Right cardiac atrium (tissue), 5 donors: ENCODE measurements at regions not wholly inside any gene's neighbourhood (a gene's known extent, or its start where the extent isn't known, plus 50 kb on each side); places are given as distances from the start of the nearest gene placed in this dataset.

Source experiments
- ATAC-seq, 2 donors: fragments of 200-7000 bp; cut with Tn5 transposase; one replicate each; pipeline versions ENCODE4 v1.8.0 to v1.9.1; 2020; ENCODE audit warnings: moderate library complexity in 2 of 2, mild to moderate bottlenecking in 1 of 2
- DNase-seq, 3 donors: peaks; one replicate each; pipeline ENCODE4 v3.0.0-alpha.2; 2020
- H3K27ac ChIP-seq: one replicate; pipeline ENCODE4 v1.5.1; 2013; ENCODE audit warnings: mild to moderate bottlenecking, low read length, control low read depth, moderate library complexity
- H3K27me3 ChIP-seq: one replicate; pipeline ENCODE4 v1.6.1; 2013; ENCODE audit not compliant: control insufficient read depth, insufficient read depth
- H3K4me1 ChIP-seq: one replicate; pipeline ENCODE4 v1.6.1; 2013; ENCODE audit warnings: low read length; ENCODE audit not compliant: control insufficient read depth, insufficient read depth
- H3K4me3 ChIP-seq: one replicate; pipeline ENCODE4 v1.5.1; 2013; ENCODE audit warnings: low read length, control low read depth
- H3K9me3 ChIP-seq: one replicate; pipeline ENCODE4 v1.6.1; 2013; ENCODE audit warnings: low read length; ENCODE audit not compliant: control insufficient read depth
- WGBS: extraction: QIAGEN DNeasy Blood & Tissue Kit; methylation state at CpG from one replicate; pipeline ENCODE4 v1.1.7; 2013; 5-methylcytosine and 5-hydroxymethylcytosine counted together
- intact Hi-C, 4 donors: fragments of 100-400 bp; cut with DNase I; formaldehyde crosslinking; loops; one replicate each; pipeline versions ENCODE4 v1.11.0 to v1.14.0; 2022 to 2023
- donor health status: healthy with polysubstance abuse.
- donor health status: DM: no; HTN: yes; CAD: no.
- donor health status: DM: no; HTN: no; CAD: no.
- donor health status: DM: no; HTN: yes; CAD: no; lungs with severe emphysema.
- donor health status: DM: yes; HTN: yes; CAD: no.

DNA sequence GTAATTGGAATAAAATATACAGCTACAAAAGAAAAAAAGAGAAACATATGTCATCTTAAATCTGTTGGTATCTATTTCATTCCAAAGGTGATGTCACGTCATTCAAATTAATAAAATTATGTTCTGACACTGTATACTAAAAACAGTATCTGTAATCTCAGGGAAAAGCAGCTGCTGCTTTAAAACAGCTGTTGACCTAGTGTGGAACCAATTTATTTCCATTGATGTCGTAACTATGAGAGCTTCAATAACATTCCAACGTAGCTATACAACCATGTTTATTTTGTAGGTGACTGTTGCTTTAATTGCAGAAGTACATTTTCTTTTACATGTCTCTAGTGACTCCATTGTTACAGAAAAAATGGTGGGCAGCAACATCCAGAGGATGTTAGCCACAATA, 571.7 kb downstream of the RPS29 start:
- ATAC-seq = no peak
- intact Hi-C loops = no loop called here
- Histone ChIP-seq H3K4me1 (no peaks in the 10 kb centered on the region), H3K27me3 (no peaks in the 10 kb centered on the region), H3K4me3 (no peak overlapping the region), H3K27ac (no peak overlapping the region), H3K9me3 (no peaks in the 10 kb centered on the region)
- WGBS = 57% methylated on average over 3 of the region's 3 CpGs
- DNase-seq = no peak

GRCh38 chr14:49008363-49008762, 577.8 kb downstream of the RPS29 start:
- DNase-seq = no peak
- intact Hi-C loops = no loop called here

DNA sequence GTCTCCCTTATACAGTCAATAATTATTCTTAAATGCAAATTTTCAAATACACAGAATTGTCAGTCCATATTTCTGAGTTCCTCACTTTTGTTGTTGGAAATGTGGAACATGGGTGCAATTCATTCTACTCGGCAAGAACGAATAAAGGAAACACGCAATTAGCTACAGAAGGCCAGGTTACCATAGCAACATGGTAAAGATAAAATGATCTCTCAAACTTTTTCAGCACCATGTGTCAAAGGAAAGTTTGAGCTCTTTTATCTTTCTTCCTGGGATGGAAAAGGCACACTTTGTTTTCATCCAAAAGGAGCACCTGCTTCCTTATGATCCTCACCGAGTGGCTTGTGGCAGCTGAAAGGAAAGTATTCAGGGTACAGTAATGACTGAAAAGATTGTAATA, 595.0 kb downstream of the RPS29 start:
- intact Hi-C loops = no loop called here
- DNase-seq (no peak), ATAC-seq (no peak)
- H3K27ac ChIP-seq = no peak overlapping the region
- no peaks in the 10 kb centered on the region for H3K9me3 ChIP-seq
- WGBS = 57% methylated on average over 4 of the region's 4 CpGs
- H3K4me3 ChIP-seq = no peak overlapping the region
- H3K27me3 ChIP-seq = no peaks in the 10 kb centered on the region
- H3K4me1 ChIP-seq = no peaks in the 10 kb centered on the region

More at GRCh38 chr14:49008363-49008762, 577.8 kb downstream of the RPS29 start:
- no peak overlapping the region for H3K27ac ChIP-seq
- H3K4me1 ChIP-seq = no peaks in the 10 kb centered on the region
- no peaks in the 10 kb centered on the region for H3K9me3 ChIP-seq
- H3K27me3 ChIP-seq = no peaks in the 10 kb centered on the region
- WGBS = 69% methylated on average over 3 of the region's 3 CpGs
- no peak overlapping the region for H3K4me3 ChIP-seq
- no peak for ATAC-seq

DNA sequence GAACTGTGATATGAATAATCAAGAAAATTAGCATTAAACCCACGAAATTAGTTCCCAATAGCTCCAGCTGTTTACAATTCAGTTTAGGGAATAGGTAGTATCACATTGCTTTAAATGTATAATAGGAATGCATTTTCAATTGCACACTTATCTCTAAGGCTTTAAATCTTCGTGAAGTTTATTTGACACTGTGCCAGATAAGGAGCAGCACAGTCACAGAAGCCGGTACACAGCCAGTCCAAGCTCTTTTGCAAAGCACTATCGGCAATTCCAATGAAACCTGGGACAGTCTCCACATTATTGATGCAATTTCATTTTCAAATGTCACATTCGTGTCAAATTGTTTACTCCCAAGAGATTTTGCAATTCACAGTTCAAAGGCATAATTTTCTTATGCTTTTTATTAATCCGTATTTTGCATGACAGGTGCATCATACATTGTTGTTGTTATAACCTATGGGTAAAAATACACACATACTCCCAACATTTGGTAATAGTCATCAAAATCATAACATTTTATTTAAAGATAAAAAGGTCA, 602.8 kb downstream of the RPS29 start:
- ATAC-seq (no peak), DNase-seq (no peak)
- WGBS = 49% methylated on average over 6 of the region's 6 CpGs
- intact Hi-C loops = no loop called here
- no peak overlapping the region for H3K27ac ChIP-seq
- no peak overlapping the region for H3K4me3 ChIP-seq
- H3K9me3 ChIP-seq = no peaks in the 10 kb centered on the region
- no peaks in the 10 kb centered on the region for H3K27me3 ChIP-seq
- H3K4me1 ChIP-seq = no peaks in the 10 kb centered on the region

DNA sequence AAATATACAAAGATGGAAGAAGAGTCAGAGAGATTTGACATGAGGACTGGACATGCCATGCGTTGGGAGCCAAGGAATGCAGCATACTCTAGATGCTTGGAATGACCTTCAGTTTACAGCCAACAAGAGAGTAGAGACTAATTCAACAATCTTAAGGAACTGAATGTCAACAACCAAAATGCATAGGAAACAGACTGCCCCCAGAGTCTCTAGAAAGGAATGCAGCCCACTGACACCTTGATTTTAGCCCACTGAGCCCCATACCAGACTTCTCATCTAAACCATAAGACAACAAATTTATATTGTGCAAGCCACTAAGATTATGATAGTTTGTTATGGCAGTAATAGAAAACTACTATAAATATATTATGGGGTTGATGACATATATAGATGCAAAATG, 611.2 kb downstream of the RPS29 start:
- intact Hi-C loops = no loop called here
- no peak overlapping the region for H3K27ac ChIP-seq
- ATAC-seq (no peak), DNase-seq (no peak)
- no peak overlapping the region for H3K4me3 ChIP-seq
- no peaks in the 10 kb centered on the region for H3K9me3 ChIP-seq
- 55% methylated on average over 1 of the region's 1 CpG for WGBS
- H3K4me1 ChIP-seq = no peaks in the 10 kb centered on the region
- no peaks in the 10 kb centered on the region for H3K27me3 ChIP-seq

GRCh38 chr14:48973151-48973550, 613.0 kb downstream of the RPS29 start:
- Histone ChIP-seq H3K9me3 (no peaks in the 10 kb centered on the region), H3K4me3 (no peak overlapping the region), H3K27me3 (no peaks in the 10 kb centered on the region), H3K4me1 (no peaks in the 10 kb centered on the region), H3K27ac (no peak overlapping the region)
- intact Hi-C loops = no loop called here
- ATAC-seq = no peak
- DNase-seq = no peak

DNA sequence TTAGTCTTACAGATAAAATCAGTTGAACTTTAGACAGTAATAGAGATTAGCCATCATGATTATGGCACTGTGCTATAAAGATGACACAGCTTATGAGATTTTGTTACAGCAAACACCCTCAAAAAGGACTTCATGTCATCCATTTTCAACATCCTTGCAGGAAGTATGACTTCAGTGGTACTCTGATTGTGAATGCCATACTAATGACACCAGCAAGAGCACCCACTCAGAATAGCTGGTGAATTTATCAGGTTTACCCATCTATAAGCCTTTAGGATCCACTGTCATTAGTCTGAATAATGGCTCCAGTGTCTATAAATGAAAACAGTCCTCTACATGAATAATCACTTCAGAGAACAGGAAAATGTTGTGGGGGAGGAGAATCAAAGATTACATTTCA, 615.2 kb downstream of the RPS29 start:
- Histone ChIP-seq H3K27me3 (no peaks in the 10 kb centered on the region), H3K27ac (no peak overlapping the region), H3K4me1 (no peaks in the 10 kb centered on the region), H3K9me3 (no peaks in the 10 kb centered on the region), H3K4me3 (no peak overlapping the region)
- intact Hi-C loops = no loop called here
- no peak for DNase-seq
- no peak for ATAC-seq

GRCh38 chr14:48967419-48967818, 618.8 kb downstream of the RPS29 start:
- Histone ChIP-seq H3K4me3 (no peak overlapping the region), H3K4me1 (no peaks in the 10 kb centered on the region), H3K27ac (no peak overlapping the region), H3K27me3 (no peaks in the 10 kb centered on the region), H3K9me3 (no peaks in the 10 kb centered on the region)
- 59% methylated on average over 3 of the region's 3 CpGs for WGBS
- intact Hi-C loops = no loop called here
- DNase-seq = no peak
- no peak for ATAC-seq

DNA sequence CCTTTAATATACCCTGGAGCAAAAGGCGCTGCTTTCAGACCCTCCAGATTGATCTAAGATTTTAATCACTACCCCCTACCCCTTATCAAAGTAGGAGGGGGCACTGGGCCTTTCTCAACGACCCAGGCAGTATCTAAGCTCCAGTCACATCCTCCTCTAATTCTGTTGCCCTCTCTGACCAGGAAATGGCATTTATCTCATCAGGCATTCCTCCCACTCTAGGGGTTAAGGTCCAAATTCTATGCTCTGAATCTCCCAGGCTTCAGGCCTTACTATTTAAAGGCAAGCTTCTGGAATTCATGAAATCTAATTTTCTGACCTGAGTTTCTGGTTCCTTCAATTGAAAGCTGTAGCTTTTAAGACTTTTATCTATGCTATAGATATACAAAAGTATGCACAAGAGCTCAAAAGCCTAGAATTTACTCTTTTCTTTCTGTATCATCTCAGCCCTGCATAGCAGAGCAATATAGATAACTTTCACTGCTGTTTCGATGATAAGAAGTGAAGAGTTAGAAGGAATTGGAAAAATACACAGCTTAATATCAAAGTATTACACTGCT, 622.9 kb downstream of the RPS29 start:
- WGBS = 33% methylated on average over 3 of the region's 3 CpGs
- intact Hi-C loops = no loop called here
- ATAC-seq (no peak), DNase-seq (no peak)
- H3K27me3 ChIP-seq = no peaks in the 10 kb centered on the region
- H3K9me3 ChIP-seq = no peaks in the 10 kb centered on the region
- H3K4me3 ChIP-seq = no peak overlapping the region
- no peak overlapping the region for H3K27ac ChIP-seq
- no peaks in the 10 kb centered on the region for H3K4me1 ChIP-seq

DNA sequence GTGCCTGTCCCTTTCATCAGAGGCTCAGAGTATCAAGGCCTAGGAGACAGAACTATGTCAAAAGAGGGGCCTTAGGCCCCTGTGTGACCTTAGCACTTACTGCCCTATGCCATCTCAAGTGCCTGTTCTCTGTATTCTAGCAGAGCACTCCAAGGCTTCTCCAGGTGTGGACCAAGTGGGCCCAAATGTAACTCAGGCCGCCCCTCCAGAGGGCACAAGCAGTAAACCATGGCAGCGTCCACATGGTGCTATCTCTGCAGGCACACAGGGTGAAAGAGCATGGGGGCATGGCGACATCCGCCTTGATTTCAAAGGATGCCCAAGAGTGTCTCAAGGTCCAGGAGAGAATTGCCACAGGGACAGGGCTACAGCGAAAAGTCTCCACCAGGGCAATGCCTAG, 628.7 kb downstream of the RPS29 start:
- Histone ChIP-seq H3K27me3 (no peaks in the 10 kb centered on the region), H3K4me3 (no peak overlapping the region), H3K4me1 (no peaks in the 10 kb centered on the region), H3K9me3 (no peaks in the 10 kb centered on the region), H3K27ac (no peak overlapping the region)
- no peak for DNase-seq
- intact Hi-C loops = no loop called here
- 90% methylated on average over 5 of the region's 5 CpGs for WGBS
- no peak for ATAC-seq

DNA sequence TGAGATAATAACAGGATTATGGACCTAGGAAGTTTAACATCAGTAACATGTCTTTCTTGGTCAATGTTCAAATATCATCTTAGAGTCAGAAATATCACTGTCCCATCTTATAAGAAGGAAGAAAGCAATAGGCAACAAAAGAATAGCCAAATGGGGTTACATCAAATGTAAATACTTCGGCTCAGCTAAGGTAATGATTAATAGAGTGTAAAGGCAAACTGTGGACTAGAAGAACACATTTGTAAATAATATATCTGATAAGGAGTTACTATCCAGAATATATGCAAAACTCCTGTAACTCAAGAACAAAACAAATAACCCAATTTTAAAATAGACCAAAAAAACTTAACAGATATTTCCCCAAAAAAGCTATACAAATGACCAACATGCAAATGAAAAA, 630.3 kb downstream of the RPS29 start:
- Histone ChIP-seq H3K27ac (no peak overlapping the region), H3K4me3 (no peak overlapping the region), H3K27me3 (no peaks in the 10 kb centered on the region), H3K9me3 (no peaks in the 10 kb centered on the region), H3K4me1 (no peaks in the 10 kb centered on the region)
- ATAC-seq (no peak), DNase-seq (no peak)
- WGBS = 92% methylated on average over 1 of the region's 1 CpG
- intact Hi-C loops = no loop called here

GRCh38 chr14:48954446-48954845, 631.7 kb downstream of the RPS29 start:
- H3K9me3 ChIP-seq = no peaks in the 10 kb centered on the region
- no peak overlapping the region for H3K4me3 ChIP-seq
- no peaks in the 10 kb centered on the region for H3K4me1 ChIP-seq
- 88% methylated on average over 1 of the region's 1 CpG for WGBS
- ATAC-seq (no peak), DNase-seq (no peak)
- no peak overlapping the region for H3K27ac ChIP-seq
- H3K27me3 ChIP-seq = no peaks in the 10 kb centered on the region
- intact Hi-C loops = no loop called here
